GM18498 (cell line): ENCODE measurements at regions not wholly inside any gene's neighbourhood (a gene's known extent, or its start where the extent isn't known, plus 50 kb on each side); places are given as distances from the start of the nearest gene placed in this dataset.

Experiments
- ATAC-seq: cut with Tn5 transposase; IDR thresholded peaks from one replicate; pipeline ENCODE4 v1.9.1; 2021; ENCODE audit warnings: mild to moderate bottlenecking, moderate library complexity; ENCODE audit not compliant: unreplicated experiment

GRCh38 chr21:23402929-23403520 is 2204.3 kb downstream of the MRPL39 start:
- no peak for ATAC-seq

GRCh38 chr21:23401278-23401677 is 2206.0 kb downstream of the MRPL39 start:
- no peak for ATAC-seq

- ATAC-seq: no peak
Observed at GRCh38 chr21:23398726-23399125, 2208.6 kb downstream of the MRPL39 start.

- no peak for ATAC-seq
Observed at GRCh38 chr21:23394458-23394857, 2212.8 kb downstream of the MRPL39 start.

- no peak for ATAC-seq
Observed at GRCh38 chr21:23384679-23385078, 2222.6 kb downstream of the MRPL39 start.

GRCh38 chr21:23374155-23374554 is 2233.1 kb downstream of the MRPL39 start:
- ATAC-seq: no peak

GRCh38 chr21:23356905-23357304 is 2250.4 kb downstream of the MRPL39 start:
- no peak for ATAC-seq

- no peak for ATAC-seq
Observed at GRCh38 chr21:23316190-23316589, 2291.1 kb downstream of the MRPL39 start.

- no peak for ATAC-seq
Observed at GRCh38 chr21:23308741-23309140, 2298.5 kb downstream of the MRPL39 start.

- ATAC-seq: no peak
Observed at GRCh38 chr21:23307065-23307464, 2300.2 kb downstream of the MRPL39 start.

GRCh38 chr21:23292292-23292691 is 2294.1 kb downstream of the NCAM2 start:
- ATAC-seq: no peak

- no peak for ATAC-seq
Observed at GRCh38 chr21:23281917-23282316, 2283.7 kb downstream of the NCAM2 start.

GRCh38 chr21:23249760-23250159 is 2251.6 kb downstream of the NCAM2 start:
- no peak for ATAC-seq

- no peak for ATAC-seq
Observed at GRCh38 chr21:23247334-23247733, 2249.1 kb downstream of the NCAM2 start.

GRCh38 chr21:23245255-23245654 is 2247.0 kb downstream of the NCAM2 start:
- ATAC-seq: no peak

GRCh38 chr21:23223882-23224281 is 2225.7 kb downstream of the NCAM2 start:
- ATAC-seq: no peak

GRCh38 chr21:23218667-23219066 is 2220.5 kb downstream of the NCAM2 start:
- no peak for ATAC-seq

GRCh38 chr21:23217597-23217996 is 2219.4 kb downstream of the NCAM2 start:
- ATAC-seq: no peak

GRCh38 chr21:23215261-23215660 is 2217.1 kb downstream of the NCAM2 start:
- no peak for ATAC-seq
